HG03139 (cell line): ENCODE measurements at regions not wholly inside any gene's neighbourhood (a gene's known extent, or its start where the extent isn't known, plus 50 kb on each side); places are given as distances from the start of the nearest gene placed in this dataset.

Experiments
- ATAC-seq: cut with Tn5 transposase; IDR thresholded peaks from one replicate; pipeline ENCODE4 v1.9.1; 2021; ENCODE audit not compliant: unreplicated experiment

DNA sequence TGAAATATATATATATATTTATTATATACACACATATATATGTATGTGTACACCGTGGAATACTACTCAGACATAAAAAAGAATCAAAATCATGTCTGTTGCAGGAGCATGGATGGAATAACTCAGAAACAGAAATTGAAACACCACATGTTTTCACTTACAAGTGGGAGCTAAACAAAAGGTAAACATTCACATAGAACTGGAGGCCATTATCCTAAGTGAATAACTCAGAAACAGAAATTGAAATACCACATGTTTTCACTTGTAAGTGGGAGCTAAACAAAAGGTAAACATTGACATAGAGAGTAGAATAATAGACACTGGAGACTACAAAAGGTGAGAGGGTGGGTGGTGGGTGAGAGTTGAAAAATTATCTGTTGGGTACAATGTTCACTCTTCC is 171.5 kb upstream of the GOLIM4 start:
- ATAC-seq, result no peak

DNA sequence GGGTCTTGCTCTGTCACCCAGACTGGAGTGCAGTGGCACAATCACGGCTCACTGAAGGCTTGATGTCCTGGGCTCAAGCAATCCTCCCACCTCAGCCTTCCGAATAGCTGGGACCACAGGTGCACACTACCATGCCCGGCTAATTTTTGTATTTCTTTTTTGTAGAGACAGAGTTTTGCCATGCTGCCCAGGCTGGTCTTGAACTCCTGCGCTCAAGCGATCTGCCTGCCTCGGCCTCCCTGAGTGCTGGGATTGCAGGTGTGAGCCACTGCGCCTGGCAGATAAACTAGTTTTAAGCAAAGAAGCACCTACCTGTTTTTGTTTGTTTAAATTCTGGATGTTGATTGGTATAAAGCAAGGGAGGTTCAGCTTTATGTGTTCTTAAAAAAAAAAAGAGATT is 170.6 kb upstream of the GOLIM4 start:
- ATAC-seq, result no peak

DNA sequence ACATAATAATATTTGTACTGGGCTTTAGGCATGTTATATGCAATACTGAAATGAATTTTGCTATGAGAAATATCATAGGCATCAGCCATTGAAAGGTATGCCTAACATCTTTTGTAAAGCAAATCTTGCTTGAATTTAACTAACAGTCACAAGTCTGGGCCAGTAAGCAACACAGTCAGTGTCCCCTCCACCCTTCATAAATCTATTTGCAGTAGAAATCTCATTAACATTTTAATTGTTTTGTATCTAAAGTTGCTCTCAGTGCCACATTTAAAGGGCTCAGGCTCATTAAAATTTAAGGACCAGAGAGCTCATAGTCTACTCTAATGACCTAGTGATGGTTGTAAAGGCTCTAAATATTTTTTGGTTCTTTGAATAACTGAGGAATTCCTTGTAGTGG is 167.2 kb upstream of the GOLIM4 start:
- no peak for ATAC-seq

DNA sequence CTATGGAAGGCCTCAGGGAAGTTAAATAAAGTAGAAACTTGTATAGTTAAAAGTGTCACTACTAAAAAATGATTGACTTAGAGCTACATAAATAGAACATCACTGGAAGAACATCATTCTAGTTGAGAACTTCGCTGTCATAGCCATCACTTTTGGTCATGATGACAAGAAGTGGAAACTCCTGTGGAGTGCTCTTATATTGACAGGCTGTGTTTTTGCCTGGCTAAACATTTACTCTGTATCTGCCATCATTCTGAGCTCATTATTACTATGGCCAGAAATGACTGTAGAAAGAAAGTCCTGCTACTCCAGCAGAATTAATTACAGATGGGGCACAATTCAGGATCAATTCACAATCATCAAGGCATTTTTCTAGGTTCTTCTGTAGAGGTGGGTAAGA is 165.1 kb upstream of the GOLIM4 start:
- ATAC-seq, result no peak

DNA sequence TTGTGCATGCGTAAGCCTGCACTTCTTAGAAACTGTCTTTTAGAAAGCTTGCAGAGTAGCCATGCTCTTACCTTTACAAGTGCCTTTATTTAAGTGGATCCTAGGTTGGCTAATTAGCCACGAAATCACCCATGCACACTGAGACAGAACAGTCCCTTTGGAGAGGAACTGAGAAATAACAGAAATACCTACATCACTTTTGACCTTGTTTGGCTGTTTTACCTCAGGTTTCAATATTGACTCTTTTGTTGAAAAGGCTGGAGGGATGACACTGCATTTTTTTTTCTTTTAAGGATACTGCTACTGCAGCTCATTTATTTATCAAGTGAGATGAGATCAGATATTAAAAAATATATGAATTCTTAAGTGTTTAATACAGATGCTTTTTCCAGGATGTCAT is 155.6 kb upstream of the GOLIM4 start:
- peak; percentile 33 for ATAC-seq

DNA sequence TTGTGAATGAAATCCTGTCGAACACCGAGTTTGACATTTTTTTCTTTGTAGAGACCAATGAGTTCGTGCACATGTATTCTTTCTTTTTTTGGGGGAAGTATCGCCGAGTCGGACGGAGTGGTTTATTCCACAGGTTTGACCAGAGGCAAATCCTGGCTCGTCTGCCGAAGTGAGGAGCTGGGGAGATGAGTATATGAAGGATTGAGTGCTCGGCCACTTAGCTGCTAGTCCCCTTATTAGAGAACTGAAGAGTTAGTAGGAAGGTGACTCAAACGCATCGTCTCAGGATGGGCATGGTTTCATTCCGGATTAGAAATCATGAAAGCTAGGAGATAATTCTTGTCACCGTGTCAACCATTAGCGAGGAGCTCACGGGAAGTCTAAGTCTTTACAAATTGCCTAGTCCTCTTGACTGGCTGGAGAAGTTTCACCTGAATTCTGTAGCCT is 154.7 kb upstream of the GOLIM4 start:
- peak; percentile 20 for ATAC-seq

DNA sequence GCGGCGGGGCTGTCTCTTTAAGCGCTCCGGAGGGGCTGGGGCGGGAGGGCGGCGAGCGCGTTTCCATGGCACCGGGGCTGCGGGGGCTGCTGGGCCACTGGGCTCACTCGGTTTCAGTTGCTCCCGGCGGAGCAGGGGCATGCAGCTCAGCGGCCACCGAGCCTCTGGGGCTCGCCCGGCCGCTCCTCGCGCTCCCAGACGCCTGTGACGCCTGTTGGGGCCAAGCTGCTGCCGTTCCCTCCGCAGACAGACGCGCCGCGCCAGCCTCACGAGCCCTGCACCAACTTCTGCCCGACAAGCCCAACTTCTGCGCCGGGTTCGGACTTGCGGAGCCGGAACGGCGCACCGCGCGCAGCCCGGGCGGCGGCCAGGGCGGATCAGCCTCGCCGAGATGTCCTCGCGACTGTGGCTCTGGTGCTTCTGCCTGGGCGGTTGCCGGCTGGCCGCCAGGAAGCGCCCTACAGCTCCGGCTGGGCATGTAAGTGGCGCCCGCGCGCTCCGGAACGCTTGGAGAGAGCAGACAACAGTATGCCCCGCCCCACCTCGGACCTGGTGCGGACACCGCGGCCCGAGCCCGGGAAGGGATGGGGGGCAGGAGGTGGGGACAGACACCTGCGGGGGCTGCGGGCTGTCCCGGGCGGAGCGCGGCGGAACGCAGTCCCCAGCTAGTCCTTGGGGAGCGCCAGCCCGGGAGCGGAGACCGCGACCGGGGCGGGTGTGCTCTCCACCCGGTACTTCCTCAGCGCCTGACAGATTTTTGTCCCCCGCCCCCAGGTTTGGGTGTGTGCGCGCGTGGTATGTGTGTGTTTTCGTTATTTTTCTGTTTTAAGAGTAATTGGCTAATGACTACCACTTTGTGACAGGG is 154.1 kb upstream of the GOLIM4 start:
- ATAC-seq, result peak; percentile 61

DNA sequence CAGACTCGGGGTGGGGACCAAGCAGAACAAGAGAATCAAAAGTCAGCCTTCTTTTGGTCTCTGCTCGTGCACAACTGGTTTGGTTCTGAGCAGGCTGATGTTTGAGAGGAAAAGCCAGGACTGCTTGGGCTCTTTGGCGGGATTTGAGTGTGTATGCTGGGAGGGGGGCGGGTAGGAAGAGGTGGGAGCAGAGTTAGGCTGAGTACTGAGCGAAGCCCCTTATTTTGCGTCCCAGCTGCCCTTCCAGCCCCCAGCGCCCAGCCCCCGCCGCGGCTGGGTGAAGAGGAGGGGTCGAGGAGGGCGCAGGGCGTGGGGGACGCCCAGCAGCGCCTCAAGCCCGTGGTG is 153.5 kb upstream of the GOLIM4 start:
- peak; percentile 2 for ATAC-seq

DNA sequence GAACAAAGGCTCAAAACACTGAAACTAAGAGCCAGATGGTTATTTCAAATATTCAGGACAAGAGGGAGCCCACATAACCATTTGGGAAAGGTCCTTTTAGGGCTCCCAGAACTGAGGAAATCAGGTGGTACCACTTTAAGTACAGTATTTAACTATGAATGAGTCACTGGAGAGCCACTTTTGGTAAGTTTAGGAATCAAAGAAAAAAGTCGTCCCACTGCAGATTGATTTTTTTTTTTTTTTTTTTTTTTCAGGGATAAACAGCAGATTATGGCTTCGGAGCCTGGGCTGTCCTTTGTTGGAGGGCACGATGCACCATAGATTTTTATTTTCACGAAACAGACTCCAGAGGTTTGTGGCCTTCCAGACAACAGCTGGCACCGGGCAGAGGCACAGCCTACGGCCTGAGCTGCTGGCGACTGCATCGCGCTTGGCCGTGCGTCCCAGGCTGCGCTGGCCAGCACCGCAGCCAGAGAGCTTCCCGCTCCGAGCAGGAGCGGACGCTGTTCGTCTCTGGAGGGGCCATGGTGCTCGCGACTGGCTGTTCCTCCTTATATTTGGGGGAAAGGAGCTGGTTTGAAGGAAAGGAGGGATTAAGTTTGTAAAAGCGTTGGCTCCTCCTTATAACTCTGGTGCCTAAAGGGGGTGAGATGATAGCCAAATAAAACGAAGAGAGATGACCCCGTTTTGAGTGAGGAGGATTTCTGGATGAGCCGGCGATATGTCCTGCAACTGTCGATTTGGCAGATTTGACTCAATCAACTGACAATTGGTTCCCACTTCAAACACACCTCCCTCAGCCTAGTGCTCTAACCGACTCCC is 152.9 kb upstream of the GOLIM4 start:
- ATAC-seq, result peak; percentile 1

DNA sequence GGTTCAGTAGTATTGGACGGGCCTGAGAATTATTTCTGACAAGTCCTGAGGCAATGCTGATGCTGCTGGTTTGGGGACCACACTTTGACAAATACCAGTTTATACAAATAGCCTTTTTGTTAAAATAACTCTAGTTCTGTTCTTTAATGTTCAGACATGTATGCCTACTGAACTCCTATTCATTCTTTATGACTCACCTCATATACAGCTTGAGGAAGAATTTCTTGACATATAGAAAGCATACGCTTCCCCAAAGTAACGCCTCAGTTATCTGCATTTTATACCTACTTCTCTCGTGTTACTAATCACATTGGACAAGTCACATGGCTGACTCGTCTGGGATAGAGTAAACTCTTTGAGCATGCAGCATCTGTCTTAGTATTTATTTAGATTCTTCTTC is 145.4 kb upstream of the GOLIM4 start:
- ATAC-seq, result no peak

DNA sequence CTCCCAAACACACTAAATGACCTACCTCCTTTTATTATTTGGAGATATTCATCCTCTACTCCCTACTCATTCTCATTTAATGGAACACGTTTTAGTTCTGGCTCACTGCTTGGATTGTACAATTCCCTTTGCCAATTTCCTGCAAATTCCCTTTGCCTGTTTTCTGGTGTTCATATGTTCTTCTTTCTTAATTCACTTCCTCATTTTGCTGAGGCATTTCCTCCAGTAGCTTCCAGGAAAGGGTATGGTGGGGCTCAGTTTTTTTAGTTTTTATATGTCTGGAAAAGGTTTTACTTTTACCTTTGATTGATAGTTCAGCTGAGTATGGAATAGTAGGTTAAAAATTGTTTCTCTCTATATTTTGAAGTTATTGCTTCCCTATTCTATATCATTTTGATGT is 143.6 kb upstream of the GOLIM4 start:
- no peak for ATAC-seq

DNA sequence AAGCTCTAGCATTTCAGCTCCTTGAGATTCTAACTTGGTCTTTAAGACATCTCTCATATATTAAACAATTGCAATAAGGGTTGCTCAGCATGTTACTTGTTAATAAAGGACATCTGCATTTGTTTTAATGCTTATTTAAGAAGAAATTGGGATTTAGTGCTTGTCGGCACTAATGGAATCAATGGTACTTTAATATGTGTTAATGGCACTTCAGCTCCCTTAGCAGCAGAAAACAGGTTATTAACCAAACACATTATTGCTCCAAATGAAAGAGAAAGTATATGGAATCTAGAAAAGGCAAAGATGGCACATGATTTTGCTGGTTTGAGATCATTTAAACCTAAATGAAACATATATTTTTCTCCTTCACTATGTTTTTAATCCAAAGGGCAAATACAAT is 137.3 kb upstream of the GOLIM4 start:
- ATAC-seq, result no peak

DNA sequence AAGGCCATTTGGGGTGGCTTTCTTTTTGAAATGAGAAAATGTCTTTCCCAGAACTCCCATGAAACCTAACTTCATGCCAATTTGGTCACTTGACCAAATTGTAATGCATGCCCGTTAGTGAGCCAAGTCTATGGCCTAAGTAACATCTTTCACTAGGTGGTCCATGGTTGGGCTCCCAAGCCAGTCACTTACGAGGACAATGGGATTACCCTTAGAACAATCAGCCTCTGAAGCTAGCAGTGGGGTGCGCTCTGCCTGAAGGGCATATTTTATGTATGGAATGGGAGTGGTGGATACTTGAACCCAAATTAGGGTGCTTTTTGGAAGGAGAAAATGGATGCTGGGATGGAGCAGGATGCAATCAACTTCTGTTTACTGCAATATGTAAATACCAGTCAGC is 127.4 kb upstream of the GOLIM4 start:
- ATAC-seq, result no peak

DNA sequence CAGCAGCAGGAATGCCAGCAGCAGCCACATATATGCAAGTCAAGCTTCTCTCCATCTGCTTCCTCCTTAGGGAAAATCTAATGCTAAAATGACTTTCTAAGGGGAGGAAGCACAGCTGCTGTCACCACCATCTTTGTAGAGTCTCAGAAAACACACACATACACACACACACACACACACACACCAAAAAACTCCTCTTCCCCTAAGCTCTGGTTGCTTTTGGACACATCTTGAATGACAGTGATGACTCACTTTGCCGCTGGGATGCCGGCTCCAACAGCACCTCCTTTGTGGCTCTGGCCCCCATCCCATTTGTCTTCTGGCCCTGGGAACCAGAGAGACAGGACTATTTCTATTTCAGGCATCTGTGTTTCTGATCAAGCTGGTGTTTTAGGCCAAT is 124.8 kb upstream of the GOLIM4 start:
- ATAC-seq, result no peak

DNA sequence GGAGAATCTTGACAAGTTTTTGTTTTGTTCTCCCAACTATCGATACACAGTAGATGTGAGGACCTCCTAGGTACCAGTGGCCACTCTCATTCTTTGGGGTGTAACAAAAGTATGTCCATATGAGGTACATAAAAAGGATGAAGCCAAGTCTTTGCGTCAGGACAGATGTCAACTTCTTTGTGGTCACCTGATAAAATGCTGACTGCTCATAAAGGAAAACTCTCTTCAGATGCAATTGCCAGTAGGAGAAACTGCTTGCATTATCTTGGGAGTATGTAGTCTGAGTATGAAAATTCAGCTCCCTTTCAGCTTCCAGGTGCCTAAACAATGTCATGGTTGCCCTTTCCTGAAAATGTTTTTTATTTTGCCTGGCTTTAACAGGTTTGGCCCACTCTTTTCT is 123.8 kb upstream of the GOLIM4 start:
- ATAC-seq, result no peak

DNA sequence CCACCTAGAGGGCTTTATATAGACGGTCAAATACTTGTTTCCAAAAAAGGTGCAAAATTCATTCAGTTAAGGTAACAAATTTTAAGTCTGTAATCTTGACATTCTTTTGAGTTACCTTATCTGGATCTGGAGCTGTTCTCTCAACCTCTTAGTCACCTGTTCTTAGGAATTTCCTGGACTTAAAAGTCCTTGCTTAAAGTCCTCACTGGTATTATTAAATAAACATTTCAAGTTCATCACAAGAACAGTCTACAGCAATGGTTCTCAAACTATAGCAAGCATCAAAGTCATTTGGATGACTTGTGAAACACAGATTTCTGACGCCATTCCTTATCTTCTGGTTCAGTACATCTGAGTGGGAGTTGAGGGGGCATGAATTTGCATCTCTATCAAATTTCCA is 122.9 kb upstream of the GOLIM4 start:
- ATAC-seq, result no peak

DNA sequence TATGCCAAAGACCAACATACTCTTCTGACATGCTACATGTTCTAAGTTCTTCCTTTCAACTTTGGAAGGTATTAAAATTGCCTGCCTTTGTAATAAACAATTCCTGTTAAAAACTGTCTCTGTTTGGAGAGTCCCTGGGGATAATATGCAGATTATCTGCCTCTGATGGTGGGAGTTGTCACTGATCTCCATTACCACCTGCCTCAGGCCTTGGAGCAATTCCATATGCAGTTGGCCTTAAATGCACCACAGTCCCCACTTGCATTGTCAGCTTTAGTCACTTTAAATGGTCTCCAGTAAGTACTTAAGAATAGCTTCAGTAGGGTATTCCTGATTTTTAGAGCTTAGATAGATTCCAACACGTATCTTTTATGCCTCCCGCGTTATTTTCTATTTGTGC is 121.1 kb upstream of the GOLIM4 start:
- ATAC-seq, result no peak

DNA sequence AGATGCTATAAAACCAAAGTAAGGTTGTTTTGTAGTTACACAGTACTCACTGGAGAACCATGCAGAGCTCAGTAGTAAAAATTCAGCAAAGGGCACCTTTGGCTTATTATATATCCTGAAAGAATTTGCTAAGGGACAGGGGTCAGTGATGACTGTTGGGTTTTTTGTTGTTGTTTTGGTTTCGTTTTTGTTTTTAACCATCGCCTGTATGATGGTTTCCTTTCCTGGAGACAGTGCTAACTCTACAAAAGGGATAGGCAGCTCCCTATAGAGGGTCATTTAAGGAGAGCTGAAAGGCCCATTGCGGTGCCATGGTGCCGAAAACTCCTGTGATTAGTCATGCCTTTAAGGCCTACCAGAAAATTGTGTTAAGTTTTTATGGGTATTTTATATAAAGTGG is 118.2 kb upstream of the GOLIM4 start:
- ATAC-seq, result peak; percentile 80

DNA sequence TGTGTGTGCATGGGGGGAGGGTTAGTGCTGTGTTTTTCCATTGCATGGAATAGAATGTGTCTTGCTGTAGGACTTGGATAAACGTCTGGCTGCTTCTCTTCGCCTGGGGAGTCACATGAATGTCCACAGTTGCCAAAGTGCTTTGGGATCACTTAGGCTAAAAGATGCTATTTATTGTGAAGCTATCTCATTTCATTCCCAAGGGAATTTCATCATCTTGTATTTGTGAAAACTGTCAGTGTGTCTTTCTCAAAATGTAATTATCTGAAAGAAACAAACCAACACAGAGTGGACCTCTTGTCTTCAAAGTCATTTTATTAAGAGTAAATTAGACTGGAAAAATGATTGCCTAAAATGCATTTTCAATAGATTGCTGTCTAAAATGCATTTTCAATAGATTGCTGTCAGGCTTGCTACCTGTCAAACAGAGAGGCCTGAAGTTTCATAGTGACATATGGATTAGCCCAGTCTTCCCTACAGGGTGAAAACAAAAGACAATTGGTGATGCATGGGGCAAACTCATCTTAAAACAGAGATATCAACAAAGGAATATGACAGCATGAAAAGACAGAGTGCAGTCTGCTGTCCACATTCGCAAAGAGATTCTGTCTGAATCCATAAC is 117.1 kb upstream of the GOLIM4 start:
- no peak for ATAC-seq

DNA sequence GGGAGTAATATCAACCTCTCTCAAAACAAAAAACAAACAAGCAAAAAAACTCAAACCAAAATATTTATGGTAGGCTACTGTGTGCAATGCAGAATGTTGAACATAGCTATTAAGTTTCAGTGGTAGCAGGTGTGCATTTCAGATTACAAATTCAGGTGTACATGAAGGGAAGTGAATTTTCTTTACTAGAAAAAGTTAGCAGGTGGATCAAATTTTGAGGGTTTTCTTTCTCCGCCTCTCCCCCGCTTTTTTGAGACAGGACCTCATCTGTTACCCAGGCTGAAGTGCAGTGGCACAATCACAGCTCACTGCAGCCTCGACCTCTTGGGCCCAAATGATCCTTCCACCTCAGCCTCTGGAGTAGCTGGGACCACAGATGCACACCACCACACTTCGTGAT is 109.7 kb upstream of the GOLIM4 start:
- ATAC-seq, result no peak

DNA sequence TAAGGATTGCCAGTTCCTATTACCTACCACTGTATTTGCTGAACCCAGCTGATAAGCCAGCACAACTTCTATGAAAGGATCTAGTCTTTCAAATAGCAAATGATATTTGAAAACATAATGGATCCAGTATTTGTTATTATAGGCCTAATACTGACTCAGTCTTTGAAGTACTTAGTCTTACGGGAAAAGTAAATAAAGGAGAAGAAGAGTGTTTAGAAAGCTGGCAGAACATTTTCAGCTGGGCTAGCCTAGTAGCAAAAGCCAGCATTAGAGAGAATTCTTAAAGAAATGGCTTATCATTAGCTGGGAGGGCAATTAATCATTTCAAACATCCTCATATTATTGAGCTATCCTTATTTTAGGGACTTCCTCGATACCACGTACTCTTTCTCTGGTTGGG is 101.4 kb upstream of the GOLIM4 start:
- ATAC-seq, result no peak

DNA sequence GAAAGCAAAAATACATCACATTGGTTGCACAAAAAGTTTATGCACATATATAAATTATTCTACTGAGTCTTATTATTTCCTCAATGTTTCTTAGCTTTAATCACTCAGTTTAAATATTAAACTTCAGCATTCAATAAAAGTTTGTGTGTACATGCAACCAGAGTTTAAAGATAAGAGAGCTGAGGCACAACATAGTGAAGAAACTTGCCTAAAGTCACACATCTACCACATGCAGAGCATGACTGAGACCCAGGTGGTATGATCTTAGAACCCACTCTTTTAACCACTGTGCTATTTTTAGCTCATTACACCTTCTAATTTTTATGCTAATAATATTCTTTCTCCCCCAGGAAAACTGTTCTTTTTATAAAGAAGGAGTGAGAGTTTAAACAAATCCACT is 96.1 kb upstream of the GOLIM4 start:
- no peak for ATAC-seq
